ENCODE measurements at regions not wholly inside any gene's neighbourhood (a gene's known extent, or its start where the extent isn't known, plus 50 kb on each side); places are given as distances from the start of the nearest gene placed in this dataset.

DNA sequence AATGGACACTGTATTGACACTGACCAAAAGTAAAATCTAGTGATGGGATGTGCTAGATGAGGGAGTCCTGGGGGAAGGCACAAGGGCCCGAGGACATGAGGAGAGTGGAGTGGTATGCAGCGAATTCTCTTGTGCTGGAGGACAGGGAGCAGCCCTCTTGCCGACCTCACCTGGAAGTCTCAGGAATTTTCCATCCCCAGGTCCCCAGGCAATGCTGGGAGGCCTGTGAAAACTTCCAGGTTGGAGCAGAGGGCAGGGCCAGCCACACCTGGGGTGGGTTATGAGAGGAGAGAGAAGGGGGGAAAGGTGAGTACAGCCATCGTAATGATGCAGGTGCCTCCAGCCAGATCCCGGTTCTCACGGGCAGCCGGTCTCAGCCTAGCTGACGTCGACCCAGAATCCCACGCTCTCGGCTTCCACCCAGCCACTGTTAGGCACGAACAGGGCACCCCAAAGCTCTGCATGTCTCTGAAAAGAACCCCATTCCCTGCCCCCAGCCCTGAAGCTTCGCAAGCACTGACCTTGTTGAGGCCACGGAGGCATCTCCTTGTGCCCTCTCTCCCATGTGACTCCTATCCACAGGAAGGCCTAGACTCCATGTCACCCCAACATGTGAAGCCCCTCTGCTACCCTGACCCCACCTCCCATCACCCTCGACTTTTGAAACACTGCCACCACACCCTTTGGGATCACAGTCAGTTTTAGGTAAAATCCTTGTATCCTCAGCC is 239.7 kb upstream of the MYO3A start:
- Mint-ChIP-seq H3K4me1 (ENCODE audit: low read depth) (no peaks in the 10 kb centered on the region), H3K9me3 (peaks cover 6% of the 10 kb centered on the region; the same call in 1 of the 2 replicates)
- TF ChIP-seq, protein P1, sequence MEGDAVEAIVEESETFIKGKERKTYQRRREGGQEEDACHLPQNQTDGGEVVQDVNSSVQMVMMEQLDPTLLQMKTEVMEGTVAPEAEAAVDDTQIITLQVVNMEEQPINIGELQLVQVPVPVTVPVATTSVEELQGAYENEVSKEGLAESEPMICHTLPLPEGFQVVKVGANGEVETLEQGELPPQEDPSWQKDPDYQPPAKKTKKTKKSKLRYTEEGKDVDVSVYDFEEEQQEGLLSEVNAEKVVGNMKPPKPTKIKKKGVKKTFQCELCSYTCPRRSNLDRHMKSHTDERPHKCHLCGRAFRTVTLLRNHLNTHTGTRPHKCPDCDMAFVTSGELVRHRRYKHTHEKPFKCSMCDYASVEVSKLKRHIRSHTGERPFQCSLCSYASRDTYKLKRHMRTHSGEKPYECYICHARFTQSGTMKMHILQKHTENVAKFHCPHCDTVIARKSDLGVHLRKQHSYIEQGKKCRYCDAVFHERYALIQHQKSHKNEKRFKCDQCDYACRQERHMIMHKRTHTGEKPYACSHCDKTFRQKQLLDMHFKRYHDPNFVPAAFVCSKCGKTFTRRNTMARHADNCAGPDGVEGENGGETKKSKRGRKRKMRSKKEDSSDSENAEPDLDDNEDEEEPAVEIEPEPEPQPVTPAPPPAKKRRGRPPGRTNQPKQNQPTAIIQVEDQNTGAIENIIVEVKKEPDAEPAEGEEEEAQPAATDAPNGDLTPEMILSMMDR (IDR thresholded peaks at IDR 0.05), result no peak

DNA sequence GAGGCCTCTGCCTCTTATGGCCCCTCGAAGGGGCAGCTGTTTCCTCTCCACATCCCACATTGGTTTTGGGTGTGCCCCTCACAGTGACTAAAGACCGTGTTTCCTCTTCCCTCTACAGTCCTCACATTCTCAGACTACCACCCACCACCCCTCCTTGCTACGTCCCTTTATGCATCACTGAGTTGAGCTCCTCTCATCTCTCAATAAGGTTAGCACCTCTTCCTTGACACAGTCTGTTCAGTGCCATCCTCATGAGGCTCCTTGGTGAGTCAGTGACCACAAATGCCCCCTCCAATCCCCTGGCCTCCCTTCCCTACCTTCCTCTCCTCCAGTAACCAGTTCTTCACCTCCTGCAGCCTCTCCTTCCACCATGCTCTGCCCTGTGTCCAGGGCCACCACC is 239.1 kb upstream of the MYO3A start:
- peaks cover 6% of the 10 kb centered on the region; the same call in 1 of the 2 replicates for H3K9me3 Mint-ChIP-seq
- H3K4me3 Mint-ChIP-seq, result no peak overlapping the region
- no peaks in the 10 kb centered on the region for H3K4me1 Mint-ChIP-seq (ENCODE audit: low read depth)
- TF ChIP-seq, protein P1 (IDR thresholded peaks at IDR 0.05), result no peak
- DNase-seq, result no peak
- H3K27ac Mint-ChIP-seq, result no peak overlapping the region
- H3K27me3 Mint-ChIP-seq (ENCODE audit: insufficient read depth), result peaks cover 5% of the 10 kb centered on the region
- H3K36me3 Mint-ChIP-seq (ENCODE audit: low read depth), result no peaks in the 10 kb centered on the region

More for the DNA sequence above, 239.7 kb upstream of the MYO3A start:
- Mint-ChIP-seq H3K36me3 (ENCODE audit: low read depth) (no peaks in the 10 kb centered on the region), H3K27me3 (ENCODE audit: insufficient read depth) (peaks cover 2% of the 10 kb centered on the region), H3K27ac (no peak overlapping the region), H3K4me3 (no peak overlapping the region)
- no peak for DNase-seq

DNA sequence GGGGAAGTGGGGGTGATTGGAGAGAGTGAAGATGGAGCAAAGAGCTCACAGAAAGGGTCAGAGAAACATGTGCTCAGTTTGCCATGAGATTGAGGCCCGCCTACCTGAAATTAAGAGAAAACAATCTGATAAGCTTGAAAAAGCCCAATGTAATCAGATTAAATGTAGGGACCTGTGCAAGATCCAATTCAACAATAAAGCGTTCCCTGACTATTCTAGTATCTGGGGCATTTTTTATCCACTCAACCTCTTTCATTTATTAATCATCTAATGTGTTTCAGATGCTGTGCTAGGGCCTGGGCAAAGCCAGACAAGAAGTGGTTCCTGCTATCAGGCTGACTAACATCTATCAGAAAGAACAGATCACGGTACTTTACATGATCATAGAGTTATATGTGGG is 238.4 kb upstream of the MYO3A start:
- Mint-ChIP-seq H3K27ac (no peak overlapping the region), H3K9me3 (peaks cover 6% of the 10 kb centered on the region; the same call in 1 of the 2 replicates), H3K4me3 (no peak overlapping the region), H3K27me3 (ENCODE audit: insufficient read depth) (peaks cover 5% of the 10 kb centered on the region), H3K4me1 (ENCODE audit: low read depth) (no peaks in the 10 kb centered on the region), H3K36me3 (ENCODE audit: low read depth) (no peaks in the 10 kb centered on the region)
- no peak for DNase-seq
- TF ChIP-seq, protein P1 (IDR thresholded peaks at IDR 0.05), result no peak

DNA sequence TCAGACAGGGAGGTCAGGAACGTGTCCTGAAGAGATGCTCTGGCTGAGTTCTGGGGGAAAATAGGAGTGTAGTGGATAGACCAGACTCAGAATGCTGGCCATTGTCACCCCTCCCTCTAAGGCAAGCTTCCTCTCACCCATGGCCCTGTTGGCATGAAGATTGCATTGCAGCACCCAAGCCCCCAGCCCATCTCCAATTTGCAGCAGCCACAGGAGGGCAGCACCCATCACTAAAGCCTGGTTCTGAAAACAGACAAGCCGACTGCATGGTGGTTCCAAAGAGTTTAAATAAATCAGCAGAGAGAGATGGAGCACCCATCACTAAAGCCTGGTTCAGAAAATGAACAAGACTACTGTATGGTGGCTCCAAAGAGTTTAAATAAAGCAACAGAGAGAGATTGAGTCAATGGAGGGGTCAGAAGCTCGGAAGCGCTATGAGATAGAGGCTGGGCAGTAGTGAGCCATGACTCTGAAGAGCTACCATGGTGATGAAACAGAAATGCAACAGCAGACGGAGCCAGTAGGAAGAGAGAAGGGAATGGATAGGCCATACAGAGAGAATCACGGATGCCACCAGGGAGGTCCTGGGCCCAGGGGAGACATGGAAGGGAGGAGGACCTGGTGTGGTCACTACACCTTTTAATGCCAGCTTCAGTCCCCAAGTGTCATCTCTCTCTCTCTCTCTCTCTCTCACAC is 237.9 kb upstream of the MYO3A start:
- Mint-ChIP-seq H3K4me1 (ENCODE audit: low read depth) (no peaks in the 10 kb centered on the region), H3K27me3 (ENCODE audit: insufficient read depth) (peaks cover 5% of the 10 kb centered on the region), H3K36me3 (ENCODE audit: low read depth) (no peaks in the 10 kb centered on the region), H3K9me3 (peaks cover 6% of the 10 kb centered on the region; the same call in 1 of the 2 replicates), H3K27ac (no peak overlapping the region), H3K4me3 (no peak overlapping the region)
- DNase-seq, result no peak
- TF ChIP-seq, protein P1 (IDR thresholded peaks at IDR 0.05), result no peak

DNA sequence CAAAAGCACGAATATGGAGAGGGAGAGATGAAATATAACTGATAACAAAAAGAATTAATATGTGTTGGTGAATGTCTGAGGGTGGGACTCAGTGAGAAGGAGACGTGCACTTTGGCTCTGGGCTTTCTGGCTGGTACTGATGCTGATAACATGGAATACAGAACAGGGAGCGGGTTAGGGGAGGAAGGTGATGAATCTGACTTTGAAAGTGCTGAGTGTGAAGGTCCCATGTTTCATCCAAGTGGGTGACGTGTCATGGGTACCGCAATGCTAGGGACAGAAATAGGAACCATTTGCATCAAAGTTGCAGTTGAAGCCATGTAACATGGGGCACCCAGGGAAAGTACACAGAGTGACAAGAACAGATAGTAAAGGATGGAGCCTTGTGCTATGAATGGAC is 236.6 kb upstream of the MYO3A start:
- H3K4me3 Mint-ChIP-seq, result no peak overlapping the region
- H3K9me3 Mint-ChIP-seq, result peaks cover 6% of the 10 kb centered on the region; the same call in 1 of the 2 replicates
- no peaks in the 10 kb centered on the region for H3K4me1 Mint-ChIP-seq (ENCODE audit: low read depth)
- H3K27me3 Mint-ChIP-seq (ENCODE audit: insufficient read depth), result peaks cover 5% of the 10 kb centered on the region
- no peak for DNase-seq
- H3K27ac Mint-ChIP-seq, result no peak overlapping the region
- TF ChIP-seq, protein P1 (IDR thresholded peaks at IDR 0.05), result no peak
- H3K36me3 Mint-ChIP-seq (ENCODE audit: low read depth), result no peaks in the 10 kb centered on the region
